ENCODE measurements at regions not wholly inside any gene's neighbourhood (a gene's known extent, or its start where the extent isn't known, plus 50 kb on each side); places are given as distances from the start of the nearest gene placed in this dataset.

GRCh38 chr15:35994876-35995275 lies 448.9 kb upstream of the DPH6 start:
- DNase-seq: no peak
- Histone ChIP-seq H3K27ac (no peak overlapping the region), H3K4me3 (ENCODE audit: low read depth, low read length) (no peak overlapping the region), H3K36me3 (replicated peaks) (no peaks in the 10 kb centered on the region), H3K27me3 (replicated peaks) (no peaks in the 10 kb centered on the region)
- in situ Hi-C loops (cut with HindIII; ENCODE audit: low pct_ligation_motif_present, low sequenced_read_pairs): no loop called here
- no peak for TF ChIP-seq CTCF (IDR thresholded peaks at IDR 0.05; ENCODE audit: low read depth, low read length, missing control alignments)

GRCh38 chr15:35998663-35999602 lies 453.0 kb upstream of the DPH6 start:
- in situ Hi-C loops (cut with HindIII; ENCODE audit: low pct_ligation_motif_present, low sequenced_read_pairs): no loop called here
- no peak for TF ChIP-seq CTCF (IDR thresholded peaks at IDR 0.05; ENCODE audit: low read depth, low read length, missing control alignments)
- Histone ChIP-seq H3K36me3 (replicated peaks) (no peaks in the 10 kb centered on the region), H3K27ac (no peak overlapping the region), H3K4me3 (ENCODE audit: low read depth, low read length) (no peak overlapping the region), H3K27me3 (replicated peaks) (no peaks in the 10 kb centered on the region)
- DNase-seq: no peak

GRCh38 chr15:36004891-36005490 lies 459.0 kb upstream of the DPH6 start:
- H3K27me3 ChIP-seq (replicated peaks): no peaks in the 10 kb centered on the region
- no peak for TF ChIP-seq CTCF (IDR thresholded peaks at IDR 0.05; ENCODE audit: low read depth, low read length, missing control alignments)
- no peak overlapping the region for H3K27ac ChIP-seq
- no peaks in the 10 kb centered on the region for H3K36me3 ChIP-seq (replicated peaks)
- DNase-seq: no peak
- no peak overlapping the region for H3K4me3 ChIP-seq (ENCODE audit: low read depth, low read length)
- in situ Hi-C loops (cut with HindIII; ENCODE audit: low pct_ligation_motif_present, low sequenced_read_pairs): no loop called here

DNA sequence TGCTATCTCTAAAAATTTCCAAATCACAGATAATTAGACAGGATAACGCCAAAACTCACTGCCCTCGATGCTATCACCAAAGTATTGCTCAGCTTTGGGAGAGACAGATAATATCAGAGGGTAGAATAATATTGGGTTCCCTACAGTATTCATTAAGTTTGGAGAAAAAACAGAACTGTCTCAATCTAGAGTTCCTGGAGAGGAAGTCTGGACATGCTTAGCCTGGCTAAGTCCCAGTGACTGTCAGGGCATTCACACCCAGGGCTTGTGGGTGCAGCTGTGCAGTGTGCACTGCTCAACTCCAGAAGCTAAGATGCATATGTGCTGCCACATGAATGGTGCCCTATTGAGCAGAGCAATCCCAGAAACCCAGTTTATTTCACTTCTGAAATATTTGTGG lies 459.6 kb upstream of the DPH6 start:
- H3K27me3 ChIP-seq (replicated peaks): no peaks in the 10 kb centered on the region
- H3K27ac ChIP-seq: no peak overlapping the region
- in situ Hi-C loops (cut with HindIII; ENCODE audit: low pct_ligation_motif_present, low sequenced_read_pairs): no loop called here
- DNase-seq: no peak
- no peak for TF ChIP-seq CTCF (IDR thresholded peaks at IDR 0.05; ENCODE audit: low read depth, low read length, missing control alignments)
- H3K36me3 ChIP-seq (replicated peaks): no peaks in the 10 kb centered on the region
- H3K4me3 ChIP-seq (ENCODE audit: low read depth, low read length): no peak overlapping the region

DNA sequence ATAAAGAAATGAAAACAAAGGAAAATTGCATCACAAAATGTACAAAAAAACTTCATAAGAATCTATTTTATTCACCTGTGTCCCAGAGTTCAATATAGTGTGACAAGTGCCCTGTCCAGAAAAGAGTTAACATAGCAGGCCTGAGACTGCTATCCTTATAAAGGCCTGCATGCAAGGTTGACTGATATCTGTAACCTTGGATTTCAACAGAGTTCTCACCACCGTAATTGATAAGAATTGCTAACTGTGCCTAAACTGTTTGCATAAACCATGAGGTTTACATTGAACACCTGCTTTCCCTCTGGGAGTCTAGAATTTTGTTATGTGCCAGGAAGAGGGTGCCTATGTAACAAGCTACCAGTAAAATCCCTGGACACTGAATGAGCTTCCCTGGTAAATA lies 461.7 kb upstream of the DPH6 start:
- no peak overlapping the region for H3K27ac ChIP-seq
- no peak overlapping the region for H3K4me3 ChIP-seq (ENCODE audit: low read depth, low read length)
- no peaks in the 10 kb centered on the region for H3K36me3 ChIP-seq (replicated peaks)
- no peak for TF ChIP-seq CTCF (IDR thresholded peaks at IDR 0.05; ENCODE audit: low read depth, low read length, missing control alignments)
- no peaks in the 10 kb centered on the region for H3K27me3 ChIP-seq (replicated peaks)
- DNase-seq: no peak
- in situ Hi-C loops (cut with HindIII; ENCODE audit: low pct_ligation_motif_present, low sequenced_read_pairs): no loop called here

Data from brain microvascular endothelial cell (primary cell).